Cardiac septum (tissue), 1 donor: ENCODE measurements at regions not wholly inside any gene's neighbourhood (a gene's known extent, or its start where the extent isn't known, plus 50 kb on each side); places are given as distances from the start of the nearest gene placed in this dataset.
"Not testable (repeated sequence)": the region's sequence is repeated elsewhere in the genome, so short reads cannot be mapped to it uniquely, and the experiment has no call there.

ENCODE experiments used
- DNase-seq: peaks from one replicate; pipeline ENCODE4 v3.0.0-alpha.2; 2020; ENCODE audit warnings: low spot score
- intact Hi-C: fragments of 100-400 bp; cut with DNase I; formaldehyde crosslinking; loops from one replicate; pipeline ENCODE4 v1.14.0; 2022
- donor health status: DM: no; HTN: no; CAD: no.

- intact Hi-C loops, DNase-seq: not testable (repeated sequence)
These were observed 4468.2 kb upstream of the TPTE start for GRCh38 chr21:6053145-6053544.

GRCh38 chr21:6058997-6059396 lies 4462.4 kb upstream of the TPTE start:
- intact Hi-C loops, DNase-seq: not testable (repeated sequence)

GRCh38 chr21:6060054-6060681 lies 4461.2 kb upstream of the TPTE start:
- DNase-seq, intact Hi-C loops: not testable (repeated sequence)

- DNase-seq, intact Hi-C loops: not testable (repeated sequence)
These were observed 4454.9 kb upstream of the TPTE start for GRCh38 chr21:6066320-6066985.

GRCh38 chr21:6068098-6068831 lies 4453.1 kb upstream of the TPTE start:
- intact Hi-C loops, DNase-seq: not testable (repeated sequence)

GRCh38 chr21:6070213-6070612 lies 4451.2 kb upstream of the TPTE start:
- intact Hi-C loops, DNase-seq: not testable (repeated sequence)

- DNase-seq, intact Hi-C loops: not testable (repeated sequence)
These were observed 4448.7 kb upstream of the TPTE start for GRCh38 chr21:6072691-6073090.

GRCh38 chr21:6073993-6074705 lies 4447.2 kb upstream of the TPTE start:
- DNase-seq = not testable (repeated sequence)

GRCh38 chr21:6074935-6075334 lies 4446.4 kb upstream of the TPTE start:
- DNase-seq, intact Hi-C loops: not testable (repeated sequence)

More at GRCh38 chr21:6073993-6074705, 4447.2 kb upstream of the TPTE start:
- intact Hi-C loops = not testable (repeated sequence)

- DNase-seq, intact Hi-C loops: not testable (repeated sequence)
These were observed 4445.7 kb upstream of the TPTE start for GRCh38 chr21:6075627-6076208.

GRCh38 chr21:6077358-6077757 lies 4444.0 kb upstream of the TPTE start:
- DNase-seq, intact Hi-C loops: not testable (repeated sequence)

GRCh38 chr21:6078902-6079301 lies 4442.5 kb upstream of the TPTE start:
- DNase-seq, intact Hi-C loops: not testable (repeated sequence)

- DNase-seq, intact Hi-C loops: not testable (repeated sequence)
These were observed 4440.3 kb upstream of the TPTE start for GRCh38 chr21:6080941-6081655.

GRCh38 chr21:6082166-6082565 lies 4439.2 kb upstream of the TPTE start:
- DNase-seq, intact Hi-C loops: not testable (repeated sequence)

GRCh38 chr21:6083574-6084120 lies 4437.7 kb upstream of the TPTE start:
- intact Hi-C loops = not testable (repeated sequence)

GRCh38 chr21:6086038-6086437 lies 4435.3 kb upstream of the TPTE start:
- DNase-seq, intact Hi-C loops: not testable (repeated sequence)

More at GRCh38 chr21:6083574-6084120, 4437.7 kb upstream of the TPTE start:
- not testable (repeated sequence) for DNase-seq

GRCh38 chr21:6087579-6088178 lies 4433.7 kb upstream of the TPTE start:
- intact Hi-C loops, DNase-seq: not testable (repeated sequence)
